Breast epithelium (tissue), 3 donors: ENCODE measurements at regions not wholly inside any gene's neighbourhood (a gene's known extent, or its start where the extent isn't known, plus 50 kb on each side); places are given as distances from the start of the nearest gene placed in this dataset.

ENCODE experiments used
- POLR2A ChIP-seq: fragments of 450-650 bp; IDR thresholded peaks from one replicate; pipeline ENCODE4 v1.6.1; 2016; ENCODE audit warnings: antibody characterized with exemption, mild to moderate bottlenecking, moderate library complexity
- TF ChIP-seq, protein P1 (sequence below), 3 donors: fragments of 450-650 bp; IDR thresholded peaks; one replicate each; pipeline ENCODE4 v1.5.1; 2016 to 2017; ENCODE audit warnings: antibody characterized with exemption in 3 of 3, mild to moderate bottlenecking in 3 of 3, moderate library complexity in 3 of 3

GRCh38 chr20:22758815-22759214 lies 174.4 kb upstream of the FOXA2 start:
- TF ChIP-seq, protein P1, sequence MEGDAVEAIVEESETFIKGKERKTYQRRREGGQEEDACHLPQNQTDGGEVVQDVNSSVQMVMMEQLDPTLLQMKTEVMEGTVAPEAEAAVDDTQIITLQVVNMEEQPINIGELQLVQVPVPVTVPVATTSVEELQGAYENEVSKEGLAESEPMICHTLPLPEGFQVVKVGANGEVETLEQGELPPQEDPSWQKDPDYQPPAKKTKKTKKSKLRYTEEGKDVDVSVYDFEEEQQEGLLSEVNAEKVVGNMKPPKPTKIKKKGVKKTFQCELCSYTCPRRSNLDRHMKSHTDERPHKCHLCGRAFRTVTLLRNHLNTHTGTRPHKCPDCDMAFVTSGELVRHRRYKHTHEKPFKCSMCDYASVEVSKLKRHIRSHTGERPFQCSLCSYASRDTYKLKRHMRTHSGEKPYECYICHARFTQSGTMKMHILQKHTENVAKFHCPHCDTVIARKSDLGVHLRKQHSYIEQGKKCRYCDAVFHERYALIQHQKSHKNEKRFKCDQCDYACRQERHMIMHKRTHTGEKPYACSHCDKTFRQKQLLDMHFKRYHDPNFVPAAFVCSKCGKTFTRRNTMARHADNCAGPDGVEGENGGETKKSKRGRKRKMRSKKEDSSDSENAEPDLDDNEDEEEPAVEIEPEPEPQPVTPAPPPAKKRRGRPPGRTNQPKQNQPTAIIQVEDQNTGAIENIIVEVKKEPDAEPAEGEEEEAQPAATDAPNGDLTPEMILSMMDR (IDR thresholded peaks at IDR 0.05) = no peak
- no peak for TF ChIP-seq POLR2A
